ENCODE measurements at regions not wholly inside any gene's neighbourhood (a gene's known extent, or its start where the extent isn't known, plus 50 kb on each side); places are given as distances from the start of the nearest gene placed in this dataset.

DNA sequence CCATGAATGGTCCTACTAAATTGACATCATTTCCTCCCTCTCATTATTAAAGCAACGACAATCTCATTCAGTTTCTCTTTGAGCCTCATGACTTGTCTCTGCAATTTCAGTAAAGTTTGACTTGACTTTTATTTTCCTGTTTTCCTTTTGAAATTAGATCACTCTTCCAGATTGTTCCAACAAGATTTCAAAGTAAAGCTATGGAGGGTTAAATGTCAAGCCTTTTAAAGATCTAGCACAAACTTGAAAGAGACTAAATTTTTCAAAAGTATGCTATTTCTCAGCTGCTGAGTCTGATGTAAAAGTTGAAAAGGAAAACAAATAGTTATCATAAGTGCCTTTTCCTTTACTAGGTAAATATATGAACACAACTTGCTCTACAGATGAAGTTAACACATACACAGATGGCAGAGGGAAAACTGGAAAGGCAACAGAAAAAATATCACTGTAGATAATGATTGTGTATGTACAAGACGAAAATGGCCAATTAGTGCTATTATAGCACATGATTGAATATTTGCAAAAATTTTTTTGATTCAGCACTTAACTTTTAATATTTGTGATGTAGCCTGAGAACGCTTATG lies 200.6 kb downstream of the WDR11 start:
- no peaks in the 10 kb centered on the region; the same call in 1 of the 2 replicates for H3K36me3 ChIP-seq (ENCODE audit: control insufficient read depth, insufficient read depth, low read length)
- no TSS peak for BruUV-seq (replicated peaks)
- no peaks in the 10 kb centered on the region for H3K9me3 ChIP-seq
- peaks cover 6% of the 10 kb centered on the region for H3K4me1 ChIP-seq
- no peak overlapping the region for H3K27ac Mint-ChIP-seq (ENCODE audit: unreplicated experiment)
- H3K36me3 Mint-ChIP-seq (ENCODE audit: insufficient read depth, unreplicated experiment): no peaks in the 10 kb centered on the region
- peaks cover 4% of the 10 kb centered on the region for H3K4me1 Mint-ChIP-seq (ENCODE audit: low read depth, unreplicated experiment)
- no peaks in the 10 kb centered on the region for H3K27me3 Mint-ChIP-seq (ENCODE audit: insufficient read depth, unreplicated experiment)
- CTCF ChIA-PET: no interaction called here
- no peaks in the 10 kb centered on the region for H3K27me3 ChIP-seq (replicated peaks; ENCODE audit: control insufficient read depth, insufficient read depth, low read length)
- no peak for DNase-seq
- POLR2A ChIA-PET: no interaction called here
- H3K4me3 Mint-ChIP-seq (ENCODE audit: unreplicated experiment): no peak overlapping the region
- intact Hi-C loops (cut with micrococcal nuclease; ENCODE audit: unreplicated experiment): no loop called here
- TF ChIP-seq, protein P1, sequence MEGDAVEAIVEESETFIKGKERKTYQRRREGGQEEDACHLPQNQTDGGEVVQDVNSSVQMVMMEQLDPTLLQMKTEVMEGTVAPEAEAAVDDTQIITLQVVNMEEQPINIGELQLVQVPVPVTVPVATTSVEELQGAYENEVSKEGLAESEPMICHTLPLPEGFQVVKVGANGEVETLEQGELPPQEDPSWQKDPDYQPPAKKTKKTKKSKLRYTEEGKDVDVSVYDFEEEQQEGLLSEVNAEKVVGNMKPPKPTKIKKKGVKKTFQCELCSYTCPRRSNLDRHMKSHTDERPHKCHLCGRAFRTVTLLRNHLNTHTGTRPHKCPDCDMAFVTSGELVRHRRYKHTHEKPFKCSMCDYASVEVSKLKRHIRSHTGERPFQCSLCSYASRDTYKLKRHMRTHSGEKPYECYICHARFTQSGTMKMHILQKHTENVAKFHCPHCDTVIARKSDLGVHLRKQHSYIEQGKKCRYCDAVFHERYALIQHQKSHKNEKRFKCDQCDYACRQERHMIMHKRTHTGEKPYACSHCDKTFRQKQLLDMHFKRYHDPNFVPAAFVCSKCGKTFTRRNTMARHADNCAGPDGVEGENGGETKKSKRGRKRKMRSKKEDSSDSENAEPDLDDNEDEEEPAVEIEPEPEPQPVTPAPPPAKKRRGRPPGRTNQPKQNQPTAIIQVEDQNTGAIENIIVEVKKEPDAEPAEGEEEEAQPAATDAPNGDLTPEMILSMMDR (IDR thresholded peaks at IDR 0.05; ENCODE audit: insufficient read depth in 1 of 2, low read depth in 1 of 2, low read length in 1 of 2, severe bottlenecking in 1 of 2, unreplicated experiment in 1 of 2): no peak
- peaks cover 19% of the 10 kb centered on the region for H3K9me3 Mint-ChIP-seq (ENCODE audit: unreplicated experiment)
- H3K4me3 ChIP-seq (ENCODE audit: low read depth, low read length): no peak overlapping the region

DNA sequence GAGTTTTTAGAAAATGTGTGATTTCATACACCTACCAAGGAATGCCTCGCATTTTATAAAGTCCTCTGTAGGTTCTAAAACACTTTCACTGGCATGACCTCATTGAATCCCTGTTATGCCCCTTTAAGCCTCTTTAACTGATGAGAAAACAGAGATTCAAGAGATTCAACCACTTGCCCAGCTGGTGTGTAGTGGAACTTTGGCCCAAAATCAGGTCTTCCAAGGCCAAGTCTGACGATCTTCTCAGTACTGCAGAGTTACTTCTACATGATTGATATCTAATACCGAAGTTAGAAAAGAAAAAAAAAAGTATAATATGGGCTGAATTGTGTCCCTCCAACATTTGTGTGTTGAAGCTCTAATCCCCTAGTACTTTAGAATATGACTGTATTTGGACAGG lies 202.0 kb downstream of the WDR11 start:
- Mint-ChIP-seq H3K4me1 (ENCODE audit: low read depth, unreplicated experiment) (peaks cover 12% of the 10 kb centered on the region), H3K9me3 (ENCODE audit: unreplicated experiment) (peaks cover 13% of the 10 kb centered on the region), H3K4me3 (ENCODE audit: unreplicated experiment) (no peak overlapping the region), H3K36me3 (ENCODE audit: insufficient read depth, unreplicated experiment) (no peaks in the 10 kb centered on the region), H3K27me3 (ENCODE audit: insufficient read depth, unreplicated experiment) (no peaks in the 10 kb centered on the region), H3K27ac (ENCODE audit: unreplicated experiment) (no peak overlapping the region)
- Histone ChIP-seq H3K4me3 (ENCODE audit: low read depth, low read length) (no peak overlapping the region), H3K27me3 (replicated peaks; ENCODE audit: control insufficient read depth, insufficient read depth, low read length) (no peaks in the 10 kb centered on the region), H3K4me1 (peaks cover 6% of the 10 kb centered on the region), H3K9me3 (no peaks in the 10 kb centered on the region), H3K36me3 (ENCODE audit: control insufficient read depth, insufficient read depth, low read length) (no peaks in the 10 kb centered on the region; the same call in 1 of the 2 replicates)
- TF ChIP-seq, protein P1 (IDR thresholded peaks at IDR 0.05; ENCODE audit: insufficient read depth in 1 of 2, low read depth in 1 of 2, low read length in 1 of 2, severe bottlenecking in 1 of 2, unreplicated experiment in 1 of 2): no peak
- POLR2A ChIA-PET: no interaction called here
- BruUV-seq (replicated peaks): no TSS peak
- intact Hi-C loops (cut with micrococcal nuclease; ENCODE audit: unreplicated experiment): no loop called here
- CTCF ChIA-PET: no interaction called here
- DNase-seq: no peak

DNA sequence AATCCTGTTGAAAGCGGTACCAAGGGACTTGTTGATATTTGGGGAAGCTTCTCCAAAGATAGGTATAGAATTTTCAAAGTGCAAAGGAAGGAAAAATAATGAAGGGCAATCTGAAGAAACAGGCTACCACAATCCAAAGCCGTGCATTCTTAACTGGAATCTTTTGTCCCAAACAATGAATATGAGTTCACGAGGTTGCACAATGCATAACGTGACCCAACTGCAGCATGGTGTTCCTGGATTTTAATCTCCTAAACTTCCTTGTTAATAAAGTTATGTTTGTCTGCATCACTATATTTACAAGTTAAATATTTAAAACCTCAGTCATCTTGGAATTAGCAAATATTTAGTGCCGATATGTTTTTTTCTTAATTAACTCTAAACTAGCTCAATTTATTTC lies 203.7 kb downstream of the WDR11 start:
- H3K4me3 ChIP-seq (ENCODE audit: low read depth, low read length): no peak overlapping the region
- ChIA-PET CTCF (no interaction called here), POLR2A (no interaction called here)
- no peaks in the 10 kb centered on the region for H3K36me3 Mint-ChIP-seq (ENCODE audit: insufficient read depth, unreplicated experiment)
- H3K4me1 Mint-ChIP-seq (ENCODE audit: low read depth, unreplicated experiment): peaks cover 17% of the 10 kb centered on the region
- no peaks in the 10 kb centered on the region for H3K9me3 ChIP-seq
- no peak overlapping the region for H3K4me3 Mint-ChIP-seq (ENCODE audit: unreplicated experiment)
- H3K9me3 Mint-ChIP-seq (ENCODE audit: unreplicated experiment): peaks cover 10% of the 10 kb centered on the region
- TF ChIP-seq, protein P1 (IDR thresholded peaks at IDR 0.05; ENCODE audit: insufficient read depth in 1 of 2, low read depth in 1 of 2, low read length in 1 of 2, severe bottlenecking in 1 of 2, unreplicated experiment in 1 of 2): no peak
- H3K36me3 ChIP-seq (ENCODE audit: control insufficient read depth, insufficient read depth, low read length): no peaks in the 10 kb centered on the region; the same call in 1 of the 2 replicates
- H3K4me1 ChIP-seq: peaks cover 6% of the 10 kb centered on the region
- intact Hi-C loops (cut with micrococcal nuclease; ENCODE audit: unreplicated experiment): no loop called here
- H3K27me3 Mint-ChIP-seq (ENCODE audit: insufficient read depth, unreplicated experiment): no peaks in the 10 kb centered on the region
- no peak for DNase-seq
- BruUV-seq (replicated peaks): no TSS peak
- no peaks in the 10 kb centered on the region for H3K27me3 ChIP-seq (replicated peaks; ENCODE audit: control insufficient read depth, insufficient read depth, low read length)
- no peak overlapping the region for H3K27ac Mint-ChIP-seq (ENCODE audit: unreplicated experiment)
